Activated CD4-positive, alpha-beta T cell treated with anti-CD3 and anti-CD28 coated beads for 36 hours (primary cell): ENCODE measurements at regions not wholly inside any gene's neighbourhood (a gene's known extent, or its start where the extent isn't known, plus 50 kb on each side); places are given as distances from the start of the nearest gene placed in this dataset.
"Not testable (repeated sequence)": the region's sequence is repeated elsewhere in the genome, so short reads cannot be mapped to it uniquely, and the experiment has no call there.

Experiments used
- ATAC-seq: fragments of 200-7000 bp; cut with Tn5 transposase; one replicate; pipeline ENCODE4 v1.10.0; 2021; ENCODE audit warnings: mild to moderate bottlenecking, moderate library complexity
- CTCF ChIA-PET: fragments of 350-600 bp; sonication (Branson Sonifier 250); formaldehyde crosslinking; loops from one replicate; lab custom pipeline; 2021; ENCODE audit warnings: antibody characterized with exemption; lab: Charles Lee
- POLR2A ChIA-PET: fragments of 350-600 bp; sonication (Branson Sonifier 250); formaldehyde crosslinking; loops from one replicate; lab custom pipeline; 2021; ENCODE audit warnings: antibody characterized with exemption, inconsistent platforms; lab: Charles Lee
- DNase-seq: peaks from one replicate; pipeline ENCODE4 v3.0.0-alpha.2; 2020
- H3K27ac Mint-ChIP-seq: one replicate; pipeline ENCODE4 v1.8.0; 2021; ENCODE audit warnings: mixed read lengths
- H3K27me3 Mint-ChIP-seq: one replicate; pipeline ENCODE4 v1.8.0; 2021; ENCODE audit warnings: mixed read lengths
- H3K36me3 Mint-ChIP-seq: one replicate; pipeline ENCODE4 v1.8.0; 2021; ENCODE audit warnings: low read depth, mixed read lengths
- H3K4me1 Mint-ChIP-seq: one replicate; pipeline ENCODE4 v1.8.0; 2021; ENCODE audit warnings: mixed read lengths
- H3K4me3 Mint-ChIP-seq: one replicate; pipeline ENCODE4 v1.8.0; 2021; ENCODE audit warnings: mild to moderate bottlenecking, moderate library complexity, mixed read lengths
- H3K9me3 Mint-ChIP-seq: one replicate; pipeline ENCODE4 v1.8.0; 2021; ENCODE audit warnings: low read depth, mixed read lengths
- intact Hi-C, 2 experiments: fragments of 100-400 bp; cut with DNase I in 1 of 2; cut with micrococcal nuclease in 1 of 2; formaldehyde crosslinking; loops; one replicate each; pipeline versions ENCODE4 v1.14.2 to v1.15.1; 2022 to 2024; cut with DNase I, micrococcal nuclease

- H3K9me3 Mint-ChIP-seq, intact Hi-C loops, H3K27me3 Mint-ChIP-seq, POLR2A ChIA-PET, DNase-seq: not testable (repeated sequence)
- peaks cover 59% of the 10 kb centered on the region for H3K36me3 Mint-ChIP-seq
- H3K27ac Mint-ChIP-seq, result peak overlapping the region; percentile 93
- H3K4me3 Mint-ChIP-seq, result peak overlapping the region; percentile 71
- peak; percentile 60 for ATAC-seq
- CTCF ChIA-PET, result interaction anchor here (0.9 kb wide), 1 partner anchor 10 kb away, joined by 3 read pairs; no protein-coding TSS in a partner anchor
- H3K4me1 Mint-ChIP-seq, result peaks cover 64% of the 10 kb centered on the region
These were observed 368.7 kb upstream of the AMELY start for GRCh38 chrY:7280151-7280740.

GRCh38 chrY:7275751-7276150 is 364.2 kb upstream of the AMELY start:
- DNase-seq (peak; percentile 28), ATAC-seq (no peak)
- Mint-ChIP-seq H3K36me3 (peaks cover 43% of the 10 kb centered on the region), H3K4me1 (peaks cover 40% of the 10 kb centered on the region), H3K27me3 (no peaks in the 10 kb centered on the region), H3K27ac (peak overlapping the region; percentile 96), H3K9me3 (no peaks in the 10 kb centered on the region), H3K4me3 (peak overlapping the region; percentile 90)
- POLR2A ChIA-PET, result interaction anchor here (0.6 to 0.7 kb wide), 3 partner anchors 11 to 1070 kb away, joined by 3 read pairs; no protein-coding TSS in a partner anchor
- intact Hi-C loops, result loop anchor here in 1 of 2 experiments (5.0 kb wide), 1 partner anchor 52 kb away; no protein-coding TSS in a partner anchor
- CTCF ChIA-PET, result interaction anchor here (0.6 to 1.6 kb wide), 5 partner anchors 9 to 132 kb away, joined by 3 to 9 read pairs (median 4); no protein-coding TSS in a partner anchor

DNA sequence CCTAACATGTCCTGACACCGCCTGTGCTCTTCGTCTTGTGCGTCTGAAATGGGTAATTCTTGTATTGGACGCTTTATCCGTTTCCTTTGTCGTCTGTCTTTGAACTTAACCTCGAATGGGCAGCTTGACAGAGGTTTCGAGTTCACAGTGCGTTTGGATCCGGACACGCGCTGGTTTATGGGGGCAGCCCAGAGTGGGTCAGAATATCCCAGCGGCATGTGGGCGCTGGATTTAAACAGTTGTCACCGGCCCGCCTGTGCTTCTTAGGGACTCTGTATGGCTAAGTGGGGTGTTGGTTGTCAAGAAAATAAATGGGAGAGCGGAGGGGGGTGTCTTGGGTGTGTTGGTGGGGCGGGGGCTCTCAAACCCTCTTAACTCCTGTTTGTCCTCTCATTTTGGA is 363.5 kb upstream of the AMELY start:
- intact Hi-C loops, result loop anchor here in 1 of 2 experiments (5.0 kb wide), 1 partner anchor 52 kb away; no protein-coding TSS in a partner anchor
- no peaks in the 10 kb centered on the region for H3K27me3 Mint-ChIP-seq

GRCh38 chrY:7274369-7274913 is 362.9 kb upstream of the AMELY start:
- Mint-ChIP-seq H3K27me3 (no peaks in the 10 kb centered on the region), H3K36me3 (peaks cover 35% of the 10 kb centered on the region), H3K27ac (peak overlapping the region; percentile 96), H3K9me3 (no peaks in the 10 kb centered on the region), H3K4me1 (peaks cover 29% of the 10 kb centered on the region), H3K4me3 (peak overlapping the region; percentile 90)
- ATAC-seq, result peak; percentile 3
- POLR2A ChIA-PET, result interaction anchor here (1.0 kb wide), 1 partner anchor 191 kb away, joined by 3 read pairs; no protein-coding TSS in a partner anchor
- DNase-seq, result peak; percentile 23
- intact Hi-C loops, result loop anchor here (5.0 kb wide), 1 partner anchor 68 kb away; no protein-coding TSS in a partner anchor
- CTCF ChIA-PET, result interaction anchor here (1.2 kb wide), 1 partner anchor 9 kb away, joined by 3 read pairs; no protein-coding TSS in a partner anchor

More for the DNA sequence above, 363.5 kb upstream of the AMELY start:
- DNase-seq, result no peak
- ATAC-seq, result no peak
- no peaks in the 10 kb centered on the region for H3K9me3 Mint-ChIP-seq
- peak overlapping the region; percentile 90 for H3K4me3 Mint-ChIP-seq
- ChIA-PET POLR2A (no interaction called here), CTCF (interaction anchor here (0.6 to 1.6 kb wide), 4 partner anchors 8 to 28 kb away, joined by 3 to 9 read pairs (median 4); no protein-coding TSS in a partner anchor)
- H3K4me1 Mint-ChIP-seq, result peaks cover 35% of the 10 kb centered on the region
- H3K36me3 Mint-ChIP-seq, result peaks cover 38% of the 10 kb centered on the region
- H3K27ac Mint-ChIP-seq, result peak overlapping the region; percentile 96

DNA sequence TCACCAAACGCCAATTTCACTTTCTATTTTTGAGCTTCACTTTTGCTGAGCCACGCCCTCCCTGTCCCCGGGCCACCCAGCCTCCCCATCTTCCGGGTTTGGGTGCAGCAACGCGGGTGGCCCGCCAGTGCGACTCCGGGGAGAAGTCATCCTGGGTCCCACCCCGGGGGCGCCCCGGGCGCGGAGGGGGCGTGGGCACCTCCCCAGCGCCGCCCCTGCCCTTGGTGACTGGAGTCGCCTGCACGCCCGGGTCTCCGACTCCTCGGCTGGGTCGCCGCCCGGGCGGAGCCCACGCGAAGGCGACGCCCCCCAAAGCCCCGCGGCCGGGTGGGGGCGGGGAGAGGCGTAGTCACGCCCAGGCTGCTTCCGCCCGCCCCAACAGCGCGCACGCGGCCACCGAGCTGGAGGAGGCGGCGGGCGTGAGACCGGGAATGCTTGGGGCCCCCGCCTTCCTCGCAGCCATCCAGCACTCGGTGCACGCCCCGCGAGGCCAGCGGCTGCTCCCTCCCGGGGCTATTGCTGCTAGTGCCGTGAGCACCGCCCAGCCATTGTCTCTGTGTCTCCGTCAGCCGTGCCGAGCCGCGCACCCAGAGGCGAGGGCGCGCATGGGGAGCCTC is 362.1 kb upstream of the AMELY start:
- intact Hi-C loops, result loop anchor here (1.0 to 5.0 kb wide), 3 partner anchors 17 to 69 kb away; no protein-coding TSS in a partner anchor
- ChIA-PET POLR2A (interaction anchor here (0.7 to 1.0 kb wide), 3 partner anchors 10 to 192 kb away, joined by 3 to 4 read pairs (median 4); no protein-coding TSS in a partner anchor), CTCF (interaction anchor here (0.7 to 1.5 kb wide), 4 partner anchors 17 to 53 kb away, joined by 3 to 4 read pairs (median 3); no protein-coding TSS in a partner anchor)
- DNase-seq (peak; percentile 92), ATAC-seq (peak; percentile 84)
- Mint-ChIP-seq H3K4me1 (peaks cover 22% of the 10 kb centered on the region), H3K27ac (peak overlapping the region; percentile 98), H3K9me3 (no peaks in the 10 kb centered on the region), H3K36me3 (peaks cover 29% of the 10 kb centered on the region), H3K4me3 (peak overlapping the region; percentile 88), H3K27me3 (no peaks in the 10 kb centered on the region)

DNA sequence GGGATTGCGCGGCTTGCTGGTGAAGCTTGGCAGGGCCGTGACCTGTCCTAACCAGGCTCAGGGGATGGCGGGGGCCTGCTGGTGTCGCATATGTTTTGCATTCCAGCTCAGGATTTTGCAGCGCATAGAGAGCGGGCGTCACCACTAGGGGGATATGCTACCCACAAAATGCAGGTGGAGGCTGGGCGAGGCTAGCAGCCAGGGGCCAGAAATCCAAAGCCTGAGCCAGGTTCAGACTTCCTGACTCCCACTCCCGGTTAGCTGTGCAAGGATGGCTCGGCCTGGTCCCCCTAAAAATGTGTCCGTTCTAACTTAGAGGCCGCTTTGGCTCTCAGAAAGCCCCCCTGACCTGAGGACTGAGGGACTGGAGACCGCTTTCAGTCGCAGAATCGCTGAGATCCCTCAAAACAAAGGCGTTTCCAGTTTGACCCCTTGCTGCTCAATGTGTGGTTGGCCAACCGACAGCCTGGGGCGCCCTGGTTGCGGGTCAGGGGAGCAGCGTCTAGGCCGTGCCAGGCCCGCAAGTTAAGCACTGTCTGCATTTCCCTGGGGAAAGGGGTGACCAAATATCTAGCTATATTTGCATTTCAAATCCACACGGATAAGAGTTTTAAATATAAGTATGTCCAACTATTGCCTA is 361.1 kb upstream of the AMELY start:
- intact Hi-C loops, result loop anchor here (1.0 to 5.0 kb wide), 3 partner anchors 18 to 70 kb away; no protein-coding TSS in a partner anchor
- DNase-seq (peak; percentile 77), ATAC-seq (peak; percentile 16)
- Mint-ChIP-seq H3K27ac (peak overlapping the region; percentile 98), H3K27me3 (no peaks in the 10 kb centered on the region), H3K36me3 (peaks cover 27% of the 10 kb centered on the region), H3K9me3 (no peaks in the 10 kb centered on the region), H3K4me1 (peaks cover 13% of the 10 kb centered on the region), H3K4me3 (peak overlapping the region; percentile 88)
- POLR2A ChIA-PET, result interaction anchor here (1.0 kb wide), 1 partner anchor 18 kb away, joined by 4 read pairs; no protein-coding TSS in a partner anchor
- CTCF ChIA-PET, result interaction anchor here (0.7 to 1.5 kb wide), 6 partner anchors 9 to 144 kb away, joined by 3 to 4 read pairs (median 4); no protein-coding TSS in a partner anchor

DNA sequence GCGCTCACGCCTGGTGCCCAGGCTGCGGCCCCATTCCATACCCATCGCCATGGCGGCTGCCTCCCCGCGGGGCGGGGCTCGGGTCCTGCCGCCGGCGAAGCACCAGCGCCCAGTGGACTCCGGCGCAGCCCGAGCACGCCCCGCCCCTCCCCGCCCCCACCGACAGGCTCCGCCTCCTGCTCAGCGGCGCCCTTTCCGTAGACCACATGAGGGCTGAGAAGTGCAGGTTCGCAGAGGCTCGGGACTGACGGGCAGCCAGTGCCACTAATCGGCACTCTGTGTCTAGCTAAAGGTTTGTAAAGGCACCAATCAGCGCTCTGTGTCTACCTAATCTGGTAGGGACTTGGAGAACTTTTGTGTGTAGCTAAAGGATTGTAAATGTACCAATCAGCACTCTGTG is 352.2 kb upstream of the AMELY start:
- peak; percentile 85 for ATAC-seq
- Mint-ChIP-seq H3K4me1 (no peaks in the 10 kb centered on the region), H3K27me3 (no peaks in the 10 kb centered on the region), H3K9me3 (no peaks in the 10 kb centered on the region), H3K36me3 (no peaks in the 10 kb centered on the region), H3K27ac (no peak overlapping the region), H3K4me3 (no peak overlapping the region)
- ChIA-PET CTCF (interaction anchor here (0.7 kb wide), 1 partner anchor 9 kb away, joined by 4 read pairs; no protein-coding TSS in a partner anchor), POLR2A (no interaction called here)
- intact Hi-C loops, result no loop called here
- DNase-seq, result peak; percentile 22

DNA sequence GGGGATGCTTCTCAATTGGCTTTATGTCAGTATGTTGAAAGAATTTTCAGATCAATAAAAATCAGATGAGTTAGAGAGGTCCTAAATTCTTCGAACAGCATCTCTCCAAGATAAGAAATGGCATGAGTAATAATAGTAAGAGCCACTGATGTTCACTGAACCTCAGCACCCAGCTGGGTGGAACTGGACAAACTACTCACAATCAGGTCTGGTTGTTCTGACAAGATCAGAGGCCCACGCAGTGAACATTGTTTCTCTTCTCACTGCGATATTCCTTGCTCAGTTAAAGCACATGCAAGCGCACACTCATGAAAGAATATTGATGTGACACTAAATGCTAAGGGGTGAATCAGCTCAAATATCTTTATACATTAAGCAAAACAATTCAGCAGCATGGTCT is 351.0 kb upstream of the AMELY start:
- no peaks in the 10 kb centered on the region for H3K36me3 Mint-ChIP-seq
- ChIA-PET CTCF (no interaction called here), POLR2A (no interaction called here)
- H3K9me3 Mint-ChIP-seq, result peaks cover 2% of the 10 kb centered on the region
- no peaks in the 10 kb centered on the region for H3K4me1 Mint-ChIP-seq
- H3K27me3 Mint-ChIP-seq, result no peaks in the 10 kb centered on the region
- H3K4me3 Mint-ChIP-seq, result no peak overlapping the region
- intact Hi-C loops, result no loop called here
- ATAC-seq (no peak), DNase-seq (no peak)
- H3K27ac Mint-ChIP-seq, result no peak overlapping the region

DNA sequence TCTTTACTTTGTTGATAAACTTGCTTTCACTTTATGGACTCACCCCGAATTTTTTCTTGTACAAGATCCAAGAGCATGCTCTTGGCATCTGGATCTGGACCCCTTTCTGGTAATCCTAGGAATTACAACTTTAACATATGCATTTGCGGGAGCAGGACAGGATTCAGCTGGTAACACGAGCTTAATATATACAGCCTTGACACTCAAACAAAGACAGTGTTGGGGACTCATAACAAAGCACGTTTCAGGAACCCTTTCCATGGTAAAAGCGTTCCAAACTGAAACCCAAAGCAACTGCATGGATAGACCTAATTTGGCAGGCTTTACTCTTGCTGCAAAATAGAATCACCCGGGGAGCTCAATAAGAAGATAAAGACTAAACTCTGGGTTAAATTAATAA is 349.7 kb upstream of the AMELY start:
- no peaks in the 10 kb centered on the region for H3K4me1 Mint-ChIP-seq
- no peak overlapping the region for H3K4me3 Mint-ChIP-seq
- intact Hi-C loops, result no loop called here
- CTCF ChIA-PET, result no interaction called here
- H3K36me3 Mint-ChIP-seq, result peaks cover 3% of the 10 kb centered on the region
- POLR2A ChIA-PET, result no interaction called here
- ATAC-seq (no peak), DNase-seq (no peak)
- peaks cover 6% of the 10 kb centered on the region for H3K9me3 Mint-ChIP-seq
- no peak overlapping the region for H3K27ac Mint-ChIP-seq
- H3K27me3 Mint-ChIP-seq, result no peaks in the 10 kb centered on the region

GRCh38 chrY:7240101-7240500 is 328.5 kb upstream of the AMELY start:
- intact Hi-C loops, result no loop called here
- no peaks in the 10 kb centered on the region for H3K36me3 Mint-ChIP-seq
- peak; percentile 74 for ATAC-seq
- POLR2A ChIA-PET, result no interaction called here
- H3K27ac Mint-ChIP-seq, result peak overlapping the region; percentile 73
- H3K4me1 Mint-ChIP-seq, result peaks cover 23% of the 10 kb centered on the region
- H3K27me3 Mint-ChIP-seq, result no peaks in the 10 kb centered on the region
- peak overlapping the region; percentile 41 for H3K4me3 Mint-ChIP-seq
- DNase-seq, result peak; percentile 15
- peaks cover 4% of the 10 kb centered on the region for H3K9me3 Mint-ChIP-seq
- CTCF ChIA-PET, result no interaction called here

DNA sequence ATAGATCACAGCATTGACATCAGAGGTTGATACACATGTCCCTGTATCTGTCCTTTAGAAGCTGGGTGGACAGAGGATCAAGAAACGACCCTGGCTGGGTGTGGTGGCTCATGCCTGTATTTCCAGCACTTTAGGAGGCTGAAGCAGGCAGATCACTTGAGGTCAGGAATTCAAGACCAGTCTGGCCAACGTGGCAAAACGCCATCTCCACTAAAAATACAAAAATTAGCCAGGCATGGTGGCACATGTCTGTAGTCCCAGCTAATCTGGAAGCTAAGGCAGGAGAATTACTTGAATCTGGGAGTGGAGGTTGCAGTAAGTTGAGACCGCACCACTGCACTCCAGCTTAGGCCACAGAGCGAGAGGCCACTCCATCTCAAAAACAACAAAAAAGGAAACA is 300.4 kb upstream of the AMELY start:
- Mint-ChIP-seq H3K36me3 (no peaks in the 10 kb centered on the region), H3K4me1 (no peaks in the 10 kb centered on the region), H3K4me3 (no peak overlapping the region), H3K27ac (no peak overlapping the region), H3K27me3 (no peaks in the 10 kb centered on the region), H3K9me3 (no peaks in the 10 kb centered on the region)
- ChIA-PET CTCF (no interaction called here), POLR2A (no interaction called here)
- ATAC-seq (no peak), DNase-seq (no peak)
- intact Hi-C loops, result no loop called here
